CD4-positive, alpha-beta T cell treated with Interleukin-21 for 1 hour (primary cell): ENCODE measurements at regions not wholly inside any gene's neighbourhood (a gene's known extent, or its start where the extent isn't known, plus 50 kb on each side); places are given as distances from the start of the nearest gene placed in this dataset.

ENCODE experiments used
- DNase-seq: peaks from one replicate; pipeline ENCODE4 v3.0.0-alpha.2; 2020

DNA sequence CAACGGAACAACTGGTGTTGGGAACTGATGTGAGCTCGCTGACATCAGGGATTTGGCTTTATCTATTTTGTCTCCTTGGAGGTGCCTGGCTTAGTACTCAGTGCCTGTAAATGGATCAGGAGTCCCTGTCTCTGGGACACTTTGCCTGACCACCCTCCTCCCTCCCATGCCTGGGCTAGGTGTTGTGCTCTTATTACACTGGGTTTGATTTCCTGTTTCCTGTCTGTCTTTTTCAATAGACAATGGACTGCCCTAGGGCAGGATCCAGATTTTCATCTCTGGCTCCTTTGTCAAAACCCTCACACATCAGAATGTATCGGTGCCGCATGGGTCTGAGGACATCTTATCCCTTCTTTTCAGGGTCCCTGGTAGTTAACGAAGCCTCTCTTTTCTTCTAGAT is 223.6 kb upstream of the ASIC2 start:
- DNase-seq, result no peak

DNA sequence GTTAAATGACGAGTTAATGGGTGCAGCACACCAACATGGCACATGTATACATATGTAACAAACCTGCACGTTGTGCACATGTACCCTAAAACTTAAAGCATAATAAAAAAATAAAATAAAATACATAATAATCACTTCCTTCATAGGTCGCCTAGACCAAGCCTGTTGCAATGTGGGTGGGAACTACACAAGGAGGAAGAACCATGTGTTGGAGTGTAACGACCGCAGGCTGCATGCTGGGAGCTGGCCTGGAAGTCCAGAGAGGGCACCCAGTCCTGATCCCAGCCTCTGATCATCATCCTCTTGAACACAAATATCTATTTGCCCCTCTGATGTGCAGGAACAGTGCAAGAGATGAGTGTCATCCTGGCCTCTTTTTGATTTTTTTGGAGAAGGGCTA is 224.7 kb upstream of the ASIC2 start:
- no peak for DNase-seq

DNA sequence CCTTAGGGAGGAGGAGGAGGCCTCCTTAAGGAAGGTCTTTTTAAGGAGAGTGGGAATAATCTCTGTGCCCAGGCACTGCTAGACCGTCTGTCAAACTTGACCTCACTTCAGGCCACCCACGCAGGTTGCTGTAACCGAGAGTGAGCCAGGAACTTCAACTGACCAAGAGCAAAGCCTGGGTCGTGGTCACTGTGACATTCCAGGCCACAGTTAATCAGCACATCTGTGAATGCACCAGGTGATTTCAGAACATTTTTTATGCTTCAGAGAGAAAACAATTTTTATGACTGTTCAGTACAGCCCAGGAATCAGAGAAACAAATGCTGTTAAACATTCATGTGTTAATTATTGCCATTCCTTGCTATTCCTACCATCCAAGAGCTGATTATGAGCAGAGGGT is 226.6 kb upstream of the ASIC2 start:
- no peak for DNase-seq

DNA sequence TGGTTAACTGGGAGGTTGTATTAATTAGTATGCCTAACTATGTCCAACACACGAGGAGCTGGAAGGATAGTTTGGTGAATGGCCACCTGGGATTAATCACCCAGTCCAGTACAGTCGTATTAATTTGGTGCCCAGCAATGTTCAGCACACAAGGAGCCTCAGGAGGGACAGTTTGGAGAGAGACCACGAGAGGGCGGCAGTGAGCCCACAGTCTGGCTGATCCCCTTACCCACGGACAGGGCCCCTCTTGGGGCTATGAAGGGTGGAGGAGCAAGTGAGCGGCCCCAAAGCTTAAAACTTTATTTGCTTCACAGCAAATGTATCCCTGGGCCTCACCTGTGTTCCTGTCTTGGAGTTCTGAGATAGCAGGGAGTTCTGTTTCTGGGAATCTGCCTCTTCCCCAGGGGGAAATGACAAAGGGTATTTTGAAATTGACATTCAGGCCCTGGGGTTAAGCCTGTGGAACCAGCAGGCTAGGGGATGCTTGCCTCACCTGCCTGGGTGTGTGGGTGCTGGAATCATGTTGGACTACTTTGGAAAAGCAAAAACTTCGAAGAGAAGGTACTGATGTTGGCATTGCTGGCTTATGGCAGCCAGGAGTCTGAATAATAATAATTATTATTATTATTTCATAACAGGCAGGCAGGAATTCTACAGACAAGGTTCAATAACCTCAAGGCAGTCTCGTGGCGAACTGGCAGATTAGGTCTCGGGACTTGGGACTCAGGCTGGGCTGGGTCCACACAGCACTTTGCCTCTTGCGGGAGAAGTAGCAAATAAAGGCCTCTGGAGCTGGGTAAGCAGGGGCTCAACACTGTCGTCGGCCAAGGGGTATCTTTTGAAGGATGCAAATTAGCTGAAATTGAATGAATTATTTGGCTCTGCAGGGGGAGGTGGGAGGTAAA is 227.6 kb upstream of the ASIC2 start:
- peak; percentile 8 for DNase-seq

DNA sequence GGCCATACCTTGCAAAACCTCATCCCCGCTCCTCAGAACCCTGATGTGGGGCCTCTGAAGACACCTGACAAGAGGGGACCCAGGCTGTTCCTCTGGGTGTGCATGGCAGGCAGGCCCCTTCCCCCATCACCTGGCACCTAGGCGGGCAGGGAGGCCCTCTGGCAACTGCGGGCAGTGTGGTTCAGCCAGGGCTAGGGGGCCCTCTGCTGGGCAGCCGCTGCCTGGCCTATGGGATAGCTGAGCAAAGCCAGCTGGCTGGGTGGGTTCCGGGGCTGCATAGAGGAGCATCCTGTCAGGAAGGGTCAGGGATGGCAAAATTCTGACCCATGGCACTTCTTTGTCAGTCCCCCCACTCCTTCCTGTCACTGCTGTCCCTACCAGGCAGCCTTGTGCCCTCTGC is 228.7 kb upstream of the ASIC2 start:
- no peak for DNase-seq

DNA sequence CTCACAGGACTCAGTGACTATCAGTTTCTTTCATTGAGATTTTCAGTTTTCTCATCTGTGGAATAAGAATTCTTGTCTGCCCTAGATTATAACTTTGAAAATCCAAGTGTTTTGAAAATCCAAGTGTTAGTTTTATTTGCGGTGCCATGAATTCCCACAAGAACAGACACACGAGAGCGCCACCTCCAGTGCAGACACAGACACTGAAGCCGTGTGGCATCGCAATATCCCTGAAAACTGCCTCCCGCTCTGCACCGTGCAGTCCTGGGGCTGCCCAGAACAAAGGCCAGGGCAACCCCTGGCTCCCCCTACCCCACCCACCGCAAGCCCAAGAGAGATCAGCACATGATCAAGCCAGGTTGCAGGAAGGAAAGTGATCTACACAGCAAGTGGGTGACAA is 229.5 kb upstream of the ASIC2 start:
- no peak for DNase-seq

DNA sequence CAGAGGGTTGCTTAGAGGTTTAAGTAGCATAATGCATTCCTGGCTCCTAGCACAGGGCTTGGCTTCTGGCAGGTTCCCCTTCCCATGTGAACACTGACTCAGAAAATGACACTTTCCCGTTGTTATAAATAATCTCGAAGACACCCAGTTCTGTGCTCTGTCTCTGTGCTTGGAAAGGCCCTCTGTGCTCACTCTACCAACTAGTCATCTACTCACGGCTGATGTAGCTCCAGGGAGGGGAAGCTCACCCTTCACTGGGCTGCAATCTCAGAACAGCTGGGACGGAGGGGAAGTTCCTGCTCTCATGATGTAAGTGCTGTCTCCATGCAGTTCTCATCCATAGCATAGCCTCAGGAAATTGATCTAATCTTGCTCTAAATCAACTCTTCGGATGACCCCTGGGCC is 230.5 kb upstream of the ASIC2 start:
- no peak for DNase-seq

DNA sequence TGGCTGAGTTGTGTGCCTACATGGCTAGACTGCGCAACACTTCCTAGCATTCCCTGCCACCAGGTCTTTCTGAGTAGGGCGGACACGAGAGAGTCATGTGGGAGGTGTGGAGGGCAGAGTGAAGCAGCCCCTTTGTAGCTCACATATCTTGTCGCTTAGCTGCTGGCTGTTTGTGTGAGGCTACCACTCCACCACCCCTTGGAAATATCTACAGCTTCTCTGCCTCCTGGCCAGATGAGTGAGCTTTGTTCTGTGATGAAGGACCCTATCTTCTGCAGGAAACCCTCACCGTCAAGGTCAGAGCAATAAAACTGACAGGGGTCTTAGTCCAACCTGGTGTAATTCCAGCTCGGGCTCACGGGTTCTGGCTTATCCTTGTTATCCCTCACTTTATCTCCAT is 232.1 kb upstream of the ASIC2 start:
- no peak for DNase-seq

DNA sequence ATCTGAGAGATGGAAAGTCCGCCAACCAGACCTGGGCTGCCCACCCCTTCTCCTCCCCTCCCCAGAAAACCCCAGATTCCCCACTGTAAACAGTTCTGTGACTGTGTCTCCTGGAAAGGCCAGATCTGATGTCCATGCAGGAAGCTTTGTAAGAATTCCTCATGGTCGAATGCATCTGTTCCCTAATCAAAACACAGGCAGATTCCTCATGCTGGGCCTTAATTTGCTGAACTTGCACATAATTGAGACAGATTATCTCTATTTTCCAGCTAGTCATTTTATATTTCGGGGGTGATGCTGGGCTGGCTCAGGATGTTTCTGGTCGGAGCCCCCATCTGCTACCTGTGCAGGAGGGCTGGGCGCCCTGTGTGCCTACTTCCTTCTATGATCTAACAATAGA is 233.6 kb upstream of the ASIC2 start:
- DNase-seq, result no peak

DNA sequence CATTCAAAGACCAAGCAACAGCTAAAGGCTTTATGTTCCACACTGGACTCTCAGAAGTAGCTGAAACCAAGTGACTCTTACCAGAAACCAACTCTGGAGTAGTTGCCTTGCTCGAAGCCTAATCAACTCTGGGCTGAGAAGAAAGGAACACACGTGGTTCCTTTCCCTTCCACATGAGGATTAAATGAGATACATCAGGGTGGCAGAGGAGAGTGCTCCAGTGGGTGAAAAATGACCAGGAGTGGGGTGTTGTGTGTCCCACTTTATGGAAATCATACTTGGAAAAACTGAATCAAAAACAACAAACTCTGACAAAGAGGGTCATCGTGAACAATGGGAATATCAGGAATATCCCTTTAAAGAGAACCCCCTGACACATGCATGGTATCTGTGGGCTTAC is 234.2 kb upstream of the ASIC2 start:
- DNase-seq, result no peak

DNA sequence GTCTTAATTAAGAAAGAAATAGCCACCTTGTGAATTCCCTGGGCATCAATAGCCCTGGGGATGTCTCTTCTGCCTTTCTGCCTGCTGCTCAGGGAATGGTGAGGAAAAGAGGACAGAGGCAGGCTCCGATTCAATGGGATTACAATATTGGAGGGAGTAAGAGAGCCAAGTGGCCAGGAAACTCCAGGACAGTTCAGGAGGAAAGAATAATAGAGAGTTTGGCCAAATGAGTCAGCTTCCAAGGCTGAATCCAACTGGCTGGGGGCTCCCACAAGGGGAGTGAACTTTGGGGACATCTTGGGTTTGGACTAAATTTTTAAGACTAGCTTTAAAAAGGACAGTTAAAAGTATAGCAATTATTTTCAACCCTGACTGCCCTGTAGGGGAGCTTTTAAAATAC is 235.8 kb upstream of the ASIC2 start:
- no peak for DNase-seq

DNA sequence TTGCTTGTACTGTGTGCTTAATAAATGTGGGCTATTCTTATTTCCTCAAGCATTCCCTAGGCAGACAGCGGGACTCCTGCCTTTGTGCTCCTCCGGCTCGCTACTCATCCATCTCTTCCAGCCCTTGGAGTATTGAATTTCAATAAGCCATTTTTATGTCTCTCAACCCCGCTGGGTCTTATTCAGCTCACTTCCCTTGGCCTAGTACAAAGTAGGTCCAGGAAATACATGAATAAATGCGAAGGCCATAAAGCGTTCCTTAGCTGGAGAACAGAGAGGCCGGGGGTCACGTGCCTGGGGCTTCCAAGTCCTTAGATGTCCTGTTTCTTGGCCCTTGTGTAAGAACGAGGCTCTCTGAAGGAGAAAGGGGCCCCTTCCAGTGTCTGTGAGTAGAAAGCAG is 236.7 kb upstream of the ASIC2 start:
- no peak for DNase-seq

DNA sequence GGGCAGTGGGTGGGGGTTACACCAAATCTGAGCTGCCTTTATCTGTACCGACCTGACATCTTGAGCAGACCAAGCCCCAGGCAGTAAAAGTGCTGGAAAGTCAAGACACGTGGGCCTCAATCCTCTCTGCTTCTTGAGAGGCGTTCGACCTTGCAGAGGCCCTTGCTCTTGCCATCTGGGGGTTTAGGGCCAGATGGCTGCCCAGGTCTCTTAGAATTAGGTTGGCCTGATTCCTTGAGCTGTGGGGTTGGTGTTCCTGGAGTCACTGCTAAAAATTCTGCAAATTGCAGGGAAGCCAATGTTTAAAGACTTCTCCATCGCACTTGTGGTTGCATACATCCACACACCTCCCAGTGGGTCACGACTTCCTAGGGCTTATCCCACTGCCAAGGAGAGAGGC is 238.2 kb upstream of the ASIC2 start:
- no peak for DNase-seq

DNA sequence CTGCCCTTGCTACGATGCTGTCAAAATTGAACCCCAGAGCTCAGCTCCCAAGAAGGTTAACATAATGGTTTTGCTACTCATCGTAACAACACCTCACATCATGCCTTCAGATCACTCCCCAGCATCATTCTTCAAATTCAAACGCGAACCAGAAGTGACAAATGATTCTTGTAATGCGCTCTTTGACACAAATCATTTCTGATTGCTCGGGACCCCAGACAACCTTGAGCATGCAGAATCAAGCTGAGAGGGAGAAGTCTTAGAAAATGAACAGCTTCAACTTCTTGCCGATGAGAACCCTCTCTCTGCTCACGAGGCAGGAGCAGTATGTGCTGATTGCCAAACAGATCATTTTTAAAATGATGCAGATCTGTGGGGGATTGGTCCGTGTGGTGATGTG is 241.0 kb upstream of the ASIC2 start:
- no peak for DNase-seq

DNA sequence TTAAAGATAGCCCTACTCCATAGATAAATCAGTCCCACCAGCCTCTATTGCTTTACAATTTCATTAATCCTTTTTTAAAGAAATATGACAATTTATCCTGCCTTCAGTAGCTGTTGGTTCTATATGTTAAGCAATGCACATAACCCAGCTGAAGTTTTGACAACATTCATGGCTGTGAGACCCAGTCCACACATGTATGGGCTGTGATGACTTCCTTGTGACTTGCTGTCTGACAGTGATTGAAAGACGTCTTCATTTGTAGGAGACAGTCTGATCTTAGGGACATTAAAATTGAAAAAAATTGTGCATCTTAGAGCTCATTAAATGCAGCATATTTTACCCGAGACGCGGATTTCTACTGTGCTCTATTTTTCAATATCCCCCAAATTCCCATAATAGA is 252.0 kb upstream of the ASIC2 start:
- DNase-seq, result no peak

DNA sequence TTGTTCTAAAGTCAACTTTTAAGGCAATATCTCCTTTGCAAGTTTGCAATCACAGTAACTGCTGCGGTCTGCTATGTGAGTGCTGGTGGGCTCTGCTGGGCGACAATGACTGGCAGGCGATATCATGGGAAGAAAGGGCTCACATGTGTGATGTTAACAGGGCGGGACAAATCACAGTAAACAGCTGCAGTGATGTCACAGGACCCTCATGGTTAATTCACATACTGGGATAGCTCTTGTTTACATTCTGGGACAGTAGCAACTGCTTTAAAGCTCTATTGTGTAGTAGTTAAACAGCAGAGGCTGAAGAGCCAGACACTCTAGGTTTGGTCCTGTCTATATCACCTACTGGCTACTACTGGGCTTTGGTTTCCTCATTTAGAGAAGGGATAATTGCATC is 257.2 kb upstream of the ASIC2 start:
- DNase-seq, result no peak

DNA sequence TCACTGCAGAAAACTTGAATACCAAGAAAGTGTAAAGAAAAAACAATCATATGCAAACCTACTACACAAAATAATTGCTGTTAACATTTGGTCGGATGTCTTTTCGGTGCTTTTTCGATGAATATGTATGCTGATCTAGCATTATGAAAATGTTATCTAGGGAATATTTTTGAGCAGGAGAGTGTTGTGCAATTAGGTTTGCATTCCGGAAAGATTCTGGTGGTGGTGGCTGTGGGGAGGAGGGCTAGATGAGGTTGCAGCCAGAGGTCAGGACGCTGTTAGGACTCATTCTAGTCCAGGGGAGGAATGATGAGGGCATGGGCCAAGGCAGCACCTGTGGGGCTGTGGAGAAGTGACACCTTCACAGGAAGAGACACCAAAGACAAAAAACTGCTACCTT is 258.0 kb upstream of the ASIC2 start:
- no peak for DNase-seq

DNA sequence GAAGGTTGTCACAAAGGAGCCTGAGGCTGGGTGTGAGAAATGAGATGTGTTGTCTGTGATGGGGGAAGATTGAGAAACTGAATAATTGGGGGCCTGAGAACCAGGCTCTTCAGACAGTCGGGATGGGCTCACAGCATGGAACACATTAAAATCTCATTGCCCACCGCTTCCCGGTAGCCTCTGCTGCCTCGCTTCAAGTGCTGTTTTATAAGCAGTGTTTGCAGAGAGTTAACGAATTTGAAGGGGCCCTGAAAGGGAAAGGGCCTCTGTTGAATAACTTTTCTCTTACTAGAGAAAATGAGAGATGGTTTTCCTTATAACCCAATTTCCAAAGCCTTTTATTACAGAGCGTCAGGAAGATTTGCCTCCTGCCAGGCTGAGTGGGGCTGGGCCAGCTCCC is 258.8 kb upstream of the ASIC2 start:
- no peak for DNase-seq

DNA sequence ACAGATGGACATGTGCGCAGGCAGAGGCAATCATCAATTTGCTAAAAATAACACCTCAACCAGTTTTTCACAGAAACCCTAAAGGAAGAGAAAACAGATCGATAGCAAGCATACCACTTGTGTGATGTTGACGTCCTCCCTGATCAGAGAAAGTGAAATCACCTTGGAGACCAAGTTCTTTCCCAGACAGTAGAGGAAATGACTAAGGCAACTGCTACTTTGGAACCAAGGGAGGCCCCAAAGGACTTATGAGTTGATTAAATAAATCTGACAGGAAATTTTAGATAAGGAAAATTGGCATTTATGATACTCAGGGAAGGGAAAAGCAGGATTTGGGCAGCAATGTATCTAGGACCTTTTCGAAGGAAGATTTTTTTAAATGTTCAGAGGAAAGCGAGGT is 267.1 kb upstream of the ASIC2 start:
- DNase-seq, result no peak

DNA sequence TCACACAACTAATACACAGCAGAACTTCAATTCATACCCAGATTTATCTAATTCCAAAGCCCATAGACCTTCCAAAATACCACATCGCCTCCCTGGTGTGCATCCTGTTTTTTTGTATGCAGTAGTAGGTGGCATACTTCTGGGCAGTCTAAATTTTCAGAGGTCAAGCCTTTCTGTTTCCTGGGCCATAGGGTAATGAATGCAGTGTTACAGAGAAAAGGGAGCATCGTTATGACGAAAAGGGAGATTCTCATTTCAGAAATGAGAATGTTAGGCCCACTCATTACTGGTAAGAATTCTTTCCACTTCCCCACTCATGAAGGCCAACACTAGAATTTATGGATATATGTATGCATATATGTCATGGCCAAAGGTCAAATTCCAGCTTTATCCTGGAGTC is 267.8 kb upstream of the ASIC2 start:
- DNase-seq, result no peak

DNA sequence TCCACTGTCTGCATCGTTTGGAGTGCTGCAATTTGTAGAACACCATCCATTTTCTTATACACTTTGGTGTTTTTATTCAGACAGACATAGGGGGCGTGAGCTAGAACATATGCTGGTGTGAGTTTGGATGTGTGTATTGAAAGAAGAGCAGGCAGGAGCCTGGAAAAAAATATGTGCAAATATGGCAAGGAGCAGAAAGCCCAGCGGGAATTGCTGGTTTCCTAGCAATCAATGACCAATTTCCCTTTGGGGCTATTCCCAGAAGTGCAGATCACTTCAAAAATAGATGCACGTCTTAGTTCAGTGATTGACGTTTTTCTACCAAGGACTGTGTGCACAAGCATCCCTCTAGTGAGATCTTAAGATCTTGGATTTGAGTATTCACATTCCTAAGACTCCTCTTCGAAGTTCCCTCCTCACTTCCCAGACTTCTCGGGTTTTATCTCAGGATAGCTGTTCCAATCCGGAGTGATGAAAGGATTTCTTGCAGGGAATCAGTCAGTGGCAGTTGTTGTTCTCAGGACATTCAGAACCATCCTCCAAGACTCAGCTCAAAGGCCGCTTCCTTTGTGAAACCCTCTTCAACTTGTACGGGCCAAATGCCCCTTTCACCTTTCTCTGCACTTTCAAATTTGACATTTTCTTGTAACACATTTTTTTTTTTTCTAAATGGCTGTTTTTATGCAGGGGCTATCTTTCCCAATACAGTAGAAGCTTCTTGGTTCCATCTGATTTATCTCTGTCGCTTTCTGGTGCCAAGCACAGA is 268.7 kb upstream of the ASIC2 start:
- no peak for DNase-seq

DNA sequence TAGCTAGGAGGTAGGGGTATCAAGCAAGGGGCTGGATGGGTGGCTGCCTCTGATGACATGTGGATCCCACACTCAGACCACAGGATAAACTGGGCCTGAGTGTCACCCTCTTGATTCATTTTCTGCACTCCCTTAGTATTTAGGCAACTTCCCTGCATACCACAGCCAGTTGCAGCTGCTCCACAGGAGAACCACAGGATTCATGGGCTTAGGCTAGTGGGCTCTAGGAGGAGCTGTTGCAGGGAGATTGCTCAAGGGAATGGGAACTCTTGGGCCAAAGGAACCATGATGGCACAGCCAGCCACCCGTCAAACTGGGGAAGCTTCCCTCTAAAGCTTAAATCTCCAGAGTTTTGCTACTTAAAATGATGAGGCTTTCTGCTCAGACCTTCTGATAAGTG is 269.7 kb upstream of the ASIC2 start:
- DNase-seq, result no peak

DNA sequence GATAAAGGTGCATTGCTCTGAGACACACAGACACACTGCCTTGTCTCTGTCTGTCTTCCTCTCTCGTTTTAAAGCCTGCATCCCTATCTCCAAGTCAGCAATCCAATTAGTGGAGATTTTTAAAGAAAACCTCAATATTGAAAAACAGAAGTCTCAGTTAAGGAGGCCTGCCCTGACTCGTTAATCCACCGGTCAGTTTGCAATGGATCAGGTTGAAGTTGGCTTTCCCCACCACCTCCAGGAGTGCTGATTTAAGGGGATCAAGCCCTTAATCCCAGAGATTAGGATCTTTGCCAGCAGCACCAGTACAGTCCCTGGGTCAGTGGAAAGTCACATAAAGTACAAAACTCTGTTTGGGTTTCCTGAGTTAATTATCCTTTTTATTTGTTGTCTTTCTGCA is 271.1 kb upstream of the ASIC2 start:
- no peak for DNase-seq

DNA sequence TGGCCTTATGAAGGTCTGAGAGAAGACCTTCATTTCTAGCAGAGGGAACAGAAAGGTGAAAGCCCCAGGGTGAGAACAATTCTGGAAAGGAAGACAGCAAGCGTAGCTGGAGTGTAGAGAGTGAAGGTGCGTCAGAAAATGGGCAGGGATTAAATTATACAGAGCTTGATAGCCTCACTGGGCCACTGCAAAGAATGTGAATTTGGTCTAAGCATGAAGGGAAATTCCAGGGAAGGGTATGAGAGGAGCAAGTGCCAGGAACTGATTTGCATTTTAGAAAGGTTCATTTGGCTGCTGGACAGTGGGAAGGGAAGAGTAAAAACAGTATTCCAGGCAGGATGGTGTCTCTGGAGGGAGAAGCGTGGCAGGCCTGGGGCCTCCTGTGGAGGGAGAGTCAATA is 274.1 kb upstream of the ASIC2 start:
- DNase-seq, result no peak

DNA sequence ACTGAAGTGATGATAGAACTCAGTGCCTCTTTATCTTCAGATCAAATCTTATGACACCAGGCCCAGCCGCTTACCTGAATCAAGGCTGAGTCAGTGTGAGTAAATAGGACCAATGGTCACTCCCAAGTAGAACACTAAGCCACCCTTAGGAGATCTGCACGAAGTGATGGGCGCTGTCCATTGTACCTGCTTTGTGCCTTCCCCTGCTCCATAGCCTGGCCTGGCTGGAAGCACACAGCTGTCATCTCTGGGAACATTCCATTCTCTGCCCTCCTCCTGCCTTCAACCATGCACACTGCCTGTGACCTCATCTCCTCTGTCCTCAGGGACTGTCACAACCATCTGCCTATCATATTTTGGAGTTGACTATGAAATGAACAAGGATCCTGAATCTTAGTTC is 279.5 kb upstream of the ASIC2 start:
- no peak for DNase-seq
